Endothelial cell of umbilical vein (primary cell): ENCODE measurements at regions not wholly inside any gene's neighbourhood (a gene's known extent, or its start where the extent isn't known, plus 50 kb on each side); places are given as distances from the start of the nearest gene placed in this dataset.

ENCODE experiments used
- BruUV-seq: library from RNA; stranded (reverse); fragments of 400-500 nt; replicated peaks from 2 replicates; lab custom pipeline; 2021; lab: Mats Ljungman, UMichigan
- CTCF ChIA-PET: fragments of 300-600, 350-600 bp; sonication (Branson Sonifier 250); formaldehyde crosslinking; loops from one replicate; lab custom pipeline; 2021; ENCODE audit warnings: antibody characterized with exemption, inconsistent platforms; lab: Charles Lee
- POLR2A ChIA-PET: fragments of 300-600, 350-600 bp; sonication (Branson Sonifier 250); formaldehyde crosslinking; loops from one replicate; lab custom pipeline; 2021; ENCODE audit warnings: antibody characterized with exemption, inconsistent platforms; lab: Charles Lee
- DNase-seq: peaks from one replicate; pipeline ENCODE4 v3.0.0-alpha.2; 2011; ENCODE audit warnings: low read depth, low spot score
- FAIRE-seq: peaks from 2 replicates; lab custom pipeline; 2011; peaks lifted over from hg19 to GRCh38; lab: Jason Lieb, UNC
- H2AFZ ChIP-seq: 2 replicates; pipeline ENCODE4 v1.6.0; 2012; ENCODE audit warnings: low read depth, low read length, control low read depth, inconsistent platforms
- H3K27ac ChIP-seq: 2 replicates; pipeline ENCODE4 v1.5.1; 2011; ENCODE audit warnings: low read depth, mild to moderate bottlenecking, control low read depth, low read length, moderate library complexity; ENCODE audit not compliant: insufficient read depth
- H3K27me3 ChIP-seq, 2 experiments: 2 replicates each; pipeline versions ENCODE4 v1.6.0 to v1.6.1; 2011; ENCODE audit warnings: low read length in 2 of 2, mixed read lengths in 1 of 2; ENCODE audit not compliant: control insufficient read depth in 2 of 2, insufficient read depth in 2 of 2
- H3K36me3 ChIP-seq, 2 experiments: 2 replicates in 1 of 2; 3 replicates in 1 of 2; pipeline ENCODE4 v1.5.1; 2011; ENCODE audit warnings: low read length in 2 of 2, mild to moderate bottlenecking in 1 of 2, moderate library complexity in 1 of 2; ENCODE audit not compliant: control insufficient read depth in 2 of 2, insufficient read depth in 2 of 2; ENCODE audit errors: extremely low read depth in 1 of 2
- H3K4me1 ChIP-seq: 3 replicates; pipeline ENCODE4 v1.5.1; 2011; ENCODE audit warnings: mild to moderate bottlenecking, low read length; ENCODE audit not compliant: control insufficient read depth, insufficient read depth; ENCODE audit errors: extremely low read depth
- H3K4me2 ChIP-seq: 2 replicates; pipeline ENCODE4 v1.6.1; 2011; ENCODE audit warnings: low read length, control low read depth, mixed read lengths; ENCODE audit not compliant: insufficient read depth
- H3K4me3 ChIP-seq, 3 experiments: fragments of 200-600 bp in 1 of 3; sonication (generic), shearing (Covaris generic) in 1 of 3; replicated peaks in 1 of 3; 2 replicates each; pipeline ENCODE4 v1.5.1; 2011 to 2016; ENCODE audit warnings: control low read depth in 3 of 3, low read length in 3 of 3, mild to moderate bottlenecking in 2 of 3, inconsistent platforms in 1 of 3, low read depth in 1 of 3, moderate library complexity in 1 of 3; ENCODE audit not compliant: insufficient read depth in 1 of 3
- H3K79me2 ChIP-seq: 2 replicates; pipeline ENCODE4 v1.6.0; 2012; ENCODE audit warnings: low read length, inconsistent platforms; ENCODE audit not compliant: control insufficient read depth, insufficient read depth
- H3K9ac ChIP-seq: replicated peaks from 2 replicates; pipeline ENCODE3; 2011; ENCODE audit warnings: low read length, control low read depth; ENCODE audit not compliant: insufficient read depth; ENCODE audit errors: extremely low read depth
- H3K9me1 ChIP-seq: replicated peaks from 3 replicates; pipeline ENCODE4 v1.6.0; 2011; ENCODE audit warnings: mild to moderate bottlenecking, low read length; ENCODE audit not compliant: control insufficient read depth, insufficient read depth; ENCODE audit errors: extremely low read depth
- H3K9me3 ChIP-seq: replicated peaks from 2 replicates; pipeline ENCODE4 v1.5.1; 2012; ENCODE audit warnings: low read length, inconsistent platforms; ENCODE audit not compliant: control insufficient read depth, insufficient read depth
- H4K20me1 ChIP-seq: replicated peaks from 2 replicates; pipeline ENCODE3; 2011; ENCODE audit warnings: mild to moderate bottlenecking, low read length; ENCODE audit not compliant: control insufficient read depth, insufficient read depth; ENCODE audit errors: extremely low read depth
- CTCF ChIP-seq, 2 donors: IDR thresholded peaks; 1 replicate in 1 of 2; 2 replicates in 1 of 2; pipeline ENCODE4 v1.5.1; 2011; ENCODE audit warnings: low read length in 2 of 2, mild to moderate bottlenecking in 2 of 2, moderate library complexity in 2 of 2, control low read depth in 1 of 2, inconsistent platforms in 1 of 2, low read depth in 1 of 2; ENCODE audit not compliant: insufficient read depth in 1 of 2; ENCODE audit errors: extremely low read depth in 1 of 2
- EZH2 ChIP-seq: IDR thresholded peaks from 2 replicates; pipeline ENCODE4 v1.6.1; 2012; ENCODE audit warnings: borderline replicate concordance, low read depth, mild to moderate bottlenecking, moderate library complexity, low read length, inconsistent platforms; ENCODE audit not compliant: severe bottlenecking
- FOS ChIP-seq: IDR thresholded peaks from 2 replicates; pipeline ENCODE4 v1.6.1; 2011; ENCODE audit warnings: mild to moderate bottlenecking, low read length, moderate library complexity, borderline replicate concordance; ENCODE audit not compliant: insufficient read depth
- GATA2 ChIP-seq: IDR thresholded peaks from 2 replicates; pipeline ENCODE4 v1.7.0; 2011; ENCODE audit warnings: low read depth, mild to moderate bottlenecking, moderate library complexity, mixed read lengths, low read length; ENCODE audit not compliant: insufficient read length, insufficient read depth
- JUN ChIP-seq: IDR thresholded peaks from 2 replicates; pipeline ENCODE4 v1.6.1; 2011; ENCODE audit warnings: borderline replicate concordance, low read depth; ENCODE audit not compliant: insufficient read length, insufficient read depth
- MAX ChIP-seq: IDR thresholded peaks from 2 replicates; pipeline ENCODE4 v1.6.1; 2011; ENCODE audit not compliant: insufficient read depth, insufficient read length
- MYC ChIP-seq: IDR thresholded peaks from one replicate; pipeline ENCODE4 v1.6.1; 2011; ENCODE audit warnings: mild to moderate bottlenecking, low read depth, low read length
- POLR2A ChIP-seq: IDR thresholded peaks from 2 replicates; pipeline ENCODE4 v1.6.1; 2012; ENCODE audit warnings: low read depth, mild to moderate bottlenecking, control low read depth, low read length
- POLR2AphosphoS5 ChIP-seq: IDR thresholded peaks from 2 replicates; pipeline ENCODE4 v1.6.1; 2012; ENCODE audit warnings: low read depth, mild to moderate bottlenecking, control low read depth, low read length, moderate library complexity; ENCODE audit not compliant: insufficient read depth
- dilution Hi-C: fragments of 300-500 bp; cut with MboI; formaldehyde crosslinking; loops from one replicate; pipeline ENCODE4 v1.15.0; 2019; ENCODE audit warnings: low sequenced_read_pairs; ENCODE audit not compliant: extremely low pct_ligation_motif_present
- intact Hi-C: fragments of 100-400 bp; cut with micrococcal nuclease; formaldehyde crosslinking; loops from one replicate; pipeline ENCODE4 v1.10.0; 2022

GRCh38 chr18:75142677-75143076, 66.3 kb downstream of the PTGR3 start:
- POLR2A ChIA-PET = no interaction called here
- no peak overlapping the region for H2AFZ ChIP-seq
- CTCF ChIA-PET = interaction anchor here (0.9 kb wide), 1 partner anchor 9 kb away, joined by 3 read pairs; no protein-coding TSS in a partner anchor
- DNase-seq (no peak), FAIRE-seq (no peak)
- H3K36me3 ChIP-seq = no peaks in the 10 kb centered on the region
- no peaks in the 10 kb centered on the region for H4K20me1 ChIP-seq
- no peak overlapping the region for H3K27ac ChIP-seq
- H3K4me2 ChIP-seq = no peak overlapping the region
- H3K9me3 ChIP-seq = no peaks in the 10 kb centered on the region
- no peaks in the 10 kb centered on the region for H3K27me3 ChIP-seq
- no peak overlapping the region for H3K4me3 ChIP-seq
- no peaks in the 10 kb centered on the region for H3K79me2 ChIP-seq
- H3K4me1 ChIP-seq = no peaks in the 10 kb centered on the region
- no peaks in the 10 kb centered on the region for H3K9me1 ChIP-seq
- intact Hi-C loops (no loop called here), dilution Hi-C loops (no loop called here)
- BruUV-seq = no TSS peak
- TF ChIP-seq MAX = no peak
- no peak for TF ChIP-seq POLR2AphosphoS5
- TF ChIP-seq FOS = no peak
- TF ChIP-seq EZH2 = no peak
- TF ChIP-seq MYC = no peak
- TF ChIP-seq CTCF (IDR thresholded peaks at IDR 0.05; ENCODE audit: extremely low read depth in 1 of 2, insufficient read depth in 1 of 2, low read depth in 1 of 2, low read length in 2 of 2) = no peak
- no peak for TF ChIP-seq GATA2
- TF ChIP-seq POLR2A = no peak
- no peak for TF ChIP-seq JUN
- no peak overlapping the region for H3K9ac ChIP-seq
